ENCODE measurements at regions not wholly inside any gene's neighbourhood (a gene's known extent, or its start where the extent isn't known, plus 50 kb on each side); places are given as distances from the start of the nearest gene placed in this dataset.
"Not testable (repeated sequence)": the region's sequence is repeated elsewhere in the genome, so short reads cannot be mapped to it uniquely, and the experiment has no call there.

DNA sequence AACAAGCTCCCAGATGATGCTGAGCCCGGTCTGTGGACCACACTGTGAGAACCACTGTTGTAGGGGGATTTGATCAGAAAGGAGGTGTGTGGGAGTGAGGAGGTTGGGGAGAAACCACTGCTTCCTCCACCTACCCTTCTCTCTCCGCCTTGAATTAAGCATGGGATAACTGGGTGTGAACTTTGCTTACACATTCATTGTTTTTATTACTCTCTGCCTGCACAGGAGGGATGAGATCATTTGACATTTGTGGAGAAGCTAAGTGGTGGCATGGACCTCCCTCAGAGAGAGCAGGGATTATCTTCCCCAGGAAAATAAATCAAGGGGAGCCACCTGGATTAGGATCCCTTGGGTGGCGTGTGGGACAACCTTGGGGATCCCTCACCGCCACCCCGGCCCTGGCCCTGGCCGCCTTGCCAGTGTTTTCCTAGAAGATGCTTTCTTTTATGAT is 212.1 kb upstream of the ATP6AP2 start:
- no peaks in the 10 kb centered on the region for H3K36me3 ChIP-seq (ENCODE audit: insufficient read depth, low read length)
- no peak for TF ChIP-seq SMC3 (conservative IDR thresholded peaks at IDR 0.05; ENCODE audit: poor library complexity)
- TF ChIP-seq RAD21 (conservative IDR thresholded peaks at IDR 0.05): no peak
- no peak for TF ChIP-seq POLR2AphosphoS5 (IDR thresholded peaks at IDR 0.05)
- no peak for TF ChIP-seq EP300 (conservative IDR thresholded peaks at IDR 0.05; ENCODE audit: poor library complexity, severe bottlenecking)
- TF ChIP-seq MXI1 (conservative IDR thresholded peaks at IDR 0.05; ENCODE audit: poor library complexity, severe bottlenecking): no peak
- no peak for TF ChIP-seq EZH2 (IDR thresholded peaks at IDR 0.05; ENCODE audit: borderline replicate concordance, insufficient read depth, low read length, poor library complexity, severe bottlenecking)
- no peak for TF ChIP-seq TAF1 (IDR thresholded peaks at IDR 0.05; ENCODE audit: low read depth)
- TF ChIP-seq, protein P1, sequence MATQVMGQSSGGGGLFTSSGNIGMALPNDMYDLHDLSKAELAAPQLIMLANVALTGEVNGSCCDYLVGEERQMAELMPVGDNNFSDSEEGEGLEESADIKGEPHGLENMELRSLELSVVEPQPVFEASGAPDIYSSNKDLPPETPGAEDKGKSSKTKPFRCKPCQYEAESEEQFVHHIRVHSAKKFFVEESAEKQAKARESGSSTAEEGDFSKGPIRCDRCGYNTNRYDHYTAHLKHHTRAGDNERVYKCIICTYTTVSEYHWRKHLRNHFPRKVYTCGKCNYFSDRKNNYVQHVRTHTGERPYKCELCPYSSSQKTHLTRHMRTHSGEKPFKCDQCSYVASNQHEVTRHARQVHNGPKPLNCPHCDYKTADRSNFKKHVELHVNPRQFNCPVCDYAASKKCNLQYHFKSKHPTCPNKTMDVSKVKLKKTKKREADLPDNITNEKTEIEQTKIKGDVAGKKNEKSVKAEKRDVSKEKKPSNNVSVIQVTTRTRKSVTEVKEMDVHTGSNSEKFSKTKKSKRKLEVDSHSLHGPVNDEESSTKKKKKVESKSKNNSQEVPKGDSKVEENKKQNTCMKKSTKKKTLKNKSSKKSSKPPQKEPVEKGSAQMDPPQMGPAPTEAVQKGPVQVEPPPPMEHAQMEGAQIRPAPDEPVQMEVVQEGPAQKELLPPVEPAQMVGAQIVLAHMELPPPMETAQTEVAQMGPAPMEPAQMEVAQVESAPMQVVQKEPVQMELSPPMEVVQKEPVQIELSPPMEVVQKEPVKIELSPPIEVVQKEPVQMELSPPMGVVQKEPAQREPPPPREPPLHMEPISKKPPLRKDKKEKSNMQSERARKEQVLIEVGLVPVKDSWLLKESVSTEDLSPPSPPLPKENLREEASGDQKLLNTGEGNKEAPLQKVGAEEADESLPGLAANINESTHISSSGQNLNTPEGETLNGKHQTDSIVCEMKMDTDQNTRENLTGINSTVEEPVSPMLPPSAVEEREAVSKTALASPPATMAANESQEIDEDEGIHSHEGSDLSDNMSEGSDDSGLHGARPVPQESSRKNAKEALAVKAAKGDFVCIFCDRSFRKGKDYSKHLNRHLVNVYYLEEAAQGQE (IDR thresholded peaks at IDR 0.05; ENCODE audit: borderline replicate concordance): no peak
- TF ChIP-seq, protein P2, sequence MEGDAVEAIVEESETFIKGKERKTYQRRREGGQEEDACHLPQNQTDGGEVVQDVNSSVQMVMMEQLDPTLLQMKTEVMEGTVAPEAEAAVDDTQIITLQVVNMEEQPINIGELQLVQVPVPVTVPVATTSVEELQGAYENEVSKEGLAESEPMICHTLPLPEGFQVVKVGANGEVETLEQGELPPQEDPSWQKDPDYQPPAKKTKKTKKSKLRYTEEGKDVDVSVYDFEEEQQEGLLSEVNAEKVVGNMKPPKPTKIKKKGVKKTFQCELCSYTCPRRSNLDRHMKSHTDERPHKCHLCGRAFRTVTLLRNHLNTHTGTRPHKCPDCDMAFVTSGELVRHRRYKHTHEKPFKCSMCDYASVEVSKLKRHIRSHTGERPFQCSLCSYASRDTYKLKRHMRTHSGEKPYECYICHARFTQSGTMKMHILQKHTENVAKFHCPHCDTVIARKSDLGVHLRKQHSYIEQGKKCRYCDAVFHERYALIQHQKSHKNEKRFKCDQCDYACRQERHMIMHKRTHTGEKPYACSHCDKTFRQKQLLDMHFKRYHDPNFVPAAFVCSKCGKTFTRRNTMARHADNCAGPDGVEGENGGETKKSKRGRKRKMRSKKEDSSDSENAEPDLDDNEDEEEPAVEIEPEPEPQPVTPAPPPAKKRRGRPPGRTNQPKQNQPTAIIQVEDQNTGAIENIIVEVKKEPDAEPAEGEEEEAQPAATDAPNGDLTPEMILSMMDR (IDR thresholded peaks at IDR 0.05; ENCODE audit: poor library complexity, severe bottlenecking): no peak
- no peak overlapping the region for H3K4me2 ChIP-seq (ENCODE audit: low read length)
- H3K27me3 ChIP-seq (ENCODE audit: insufficient read depth, low read depth, low read length): no peaks in the 10 kb centered on the region
- H3F3A ChIP-seq (ENCODE audit: insufficient read depth, low read length, poor library complexity, severe bottlenecking): no peaks in the 10 kb centered on the region
- no peak overlapping the region for H3K27ac ChIP-seq (ENCODE audit: low read length)
- no peaks in the 10 kb centered on the region for H3K9me2 ChIP-seq (ENCODE audit: insufficient read depth, low read length)
- H3K4me3 ChIP-seq (ENCODE audit: low read length): no peak overlapping the region
- H3K9ac ChIP-seq (ENCODE audit: low read length): no peak overlapping the region
- no peaks in the 10 kb centered on the region for H4K20me1 ChIP-seq (ENCODE audit: insufficient read depth)
- no peaks in the 10 kb centered on the region for H3K79me2 ChIP-seq (replicated peaks; ENCODE audit: insufficient read depth, low read length)
- H2AFZ ChIP-seq (ENCODE audit: low read depth, low read length): no peak overlapping the region
- H3K9me3 ChIP-seq (ENCODE audit: low read length): no peaks in the 10 kb centered on the region

DNA sequence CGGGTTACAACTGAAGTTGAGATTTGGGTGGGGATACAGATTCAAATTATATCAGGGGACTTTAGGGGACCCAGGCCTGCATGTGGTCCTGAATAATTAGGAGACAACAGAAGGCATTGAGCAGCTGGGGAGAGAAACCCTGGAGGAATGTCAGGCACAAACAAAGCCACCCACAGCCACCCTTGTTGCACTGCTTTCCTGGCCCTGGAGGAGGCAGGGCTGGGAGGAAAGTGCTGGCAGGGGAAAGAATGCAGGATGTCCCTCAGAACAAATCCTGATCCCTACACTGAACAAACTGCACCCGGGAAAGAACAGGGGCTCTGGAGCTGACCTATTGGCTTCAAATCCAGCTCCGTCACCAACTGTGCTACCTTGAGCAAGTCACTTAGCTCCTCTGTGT is 214.1 kb upstream of the ATP6AP2 start:
- Histone ChIP-seq H3K4me3 (ENCODE audit: low read length) (no peak overlapping the region), H2AFZ (ENCODE audit: low read depth, low read length) (no peak overlapping the region), H4K20me1 (ENCODE audit: insufficient read depth) (no peaks in the 10 kb centered on the region), H3K27me3 (ENCODE audit: insufficient read depth, low read depth, low read length) (no peaks in the 10 kb centered on the region), H3K36me3 (ENCODE audit: insufficient read depth, low read length) (no peaks in the 10 kb centered on the region), H3K9me2 (ENCODE audit: insufficient read depth, low read length) (no peaks in the 10 kb centered on the region), H3K9me3 (ENCODE audit: low read length) (no peaks in the 10 kb centered on the region), H3K9ac (ENCODE audit: low read length) (no peak overlapping the region), H3K27ac (ENCODE audit: low read length) (no peak overlapping the region), H3K79me2 (replicated peaks; ENCODE audit: insufficient read depth, low read length) (no peaks in the 10 kb centered on the region), H3K4me2 (ENCODE audit: low read length) (no peak overlapping the region), H3F3A (ENCODE audit: insufficient read depth, low read length, poor library complexity, severe bottlenecking) (no peaks in the 10 kb centered on the region)
- TF ChIP-seq POLR2AphosphoS5 (IDR thresholded peaks at IDR 0.05): no peak
- no peak for TF ChIP-seq RAD21 (conservative IDR thresholded peaks at IDR 0.05)
- TF ChIP-seq, protein P1 (IDR thresholded peaks at IDR 0.05; ENCODE audit: borderline replicate concordance): no peak
- no peak for TF ChIP-seq SMC3 (conservative IDR thresholded peaks at IDR 0.05; ENCODE audit: poor library complexity)
- no peak for TF ChIP-seq EZH2 (IDR thresholded peaks at IDR 0.05; ENCODE audit: borderline replicate concordance, insufficient read depth, low read length, poor library complexity, severe bottlenecking)
- no peak for TF ChIP-seq MXI1 (conservative IDR thresholded peaks at IDR 0.05; ENCODE audit: poor library complexity, severe bottlenecking)
- TF ChIP-seq TAF1 (IDR thresholded peaks at IDR 0.05; ENCODE audit: low read depth): no peak
- TF ChIP-seq, protein P2 (IDR thresholded peaks at IDR 0.05; ENCODE audit: poor library complexity, severe bottlenecking): no peak
- TF ChIP-seq EP300 (conservative IDR thresholded peaks at IDR 0.05; ENCODE audit: poor library complexity, severe bottlenecking): no peak

DNA sequence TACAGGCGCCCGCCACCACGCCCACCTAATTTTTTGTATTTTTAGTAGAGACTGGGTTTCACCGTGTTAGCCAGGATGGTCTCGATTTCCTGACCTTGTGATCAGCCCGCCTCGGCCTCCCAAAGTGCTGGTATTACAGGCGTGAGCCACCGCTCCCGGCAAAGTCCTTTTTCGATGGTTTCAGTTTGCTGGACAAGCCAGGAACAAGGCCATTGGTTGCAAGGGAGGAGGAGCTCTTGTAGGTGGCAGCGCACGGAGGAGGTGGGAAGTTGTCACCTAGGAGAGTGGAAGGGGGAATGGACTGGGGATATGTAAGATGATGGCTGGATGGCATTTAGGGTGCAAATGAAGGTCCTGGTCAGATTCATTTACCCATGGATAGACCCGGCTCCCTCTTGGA is 218.5 kb upstream of the ATP6AP2 start:
- not testable (repeated sequence) for H3K9me2 ChIP-seq (ENCODE audit: insufficient read depth, low read length); H4K20me1 ChIP-seq (ENCODE audit: insufficient read depth); H3K9ac ChIP-seq (ENCODE audit: low read length); H3K4me3 ChIP-seq (ENCODE audit: low read length); H3K4me2 ChIP-seq (ENCODE audit: low read length); H2AFZ ChIP-seq (ENCODE audit: low read depth, low read length); H3K36me3 ChIP-seq (ENCODE audit: insufficient read depth, low read length); H3K79me2 ChIP-seq (replicated peaks; ENCODE audit: insufficient read depth, low read length); H3K27me3 ChIP-seq (ENCODE audit: insufficient read depth, low read depth, low read length); H3K27ac ChIP-seq (ENCODE audit: low read length); H3K9me3 ChIP-seq (ENCODE audit: low read length); H3F3A ChIP-seq (ENCODE audit: insufficient read depth, low read length, poor library complexity, severe bottlenecking)

All from neural cell (in vitro differentiated cells).